Bronchial epithelial cell (primary cell): ENCODE measurements at regions not wholly inside any gene's neighbourhood (a gene's known extent, or its start where the extent isn't known, plus 50 kb on each side); places are given as distances from the start of the nearest gene placed in this dataset.

ENCODE experiments used
- DNase-seq: peaks from one replicate; pipeline ENCODE4 v3.0.0-alpha.2; 2010; ENCODE audit warnings: low read depth
- FAIRE-seq: peaks from 2 replicates; lab custom pipeline; 2011; peaks lifted over from hg19 to GRCh38; lab: Jason Lieb, UNC
- H3K27me3 ChIP-seq: 2 replicates; pipeline ENCODE4 v1.5.1; 2011; ENCODE audit warnings: low read length; ENCODE audit not compliant: control insufficient read depth, insufficient read depth
- H3K36me3 ChIP-seq: 2 replicates; pipeline ENCODE4 v1.5.1; 2011; ENCODE audit warnings: low read length; ENCODE audit not compliant: control insufficient read depth, insufficient read depth
- H3K4me3 ChIP-seq: 2 replicates; pipeline ENCODE4 v1.5.1; 2011; ENCODE audit warnings: mild to moderate bottlenecking, low read depth, low read length, control low read depth
- TF ChIP-seq, protein P1 (sequence below): IDR thresholded peaks from 2 replicates; pipeline ENCODE4 v1.5.1; 2011; ENCODE audit warnings: mild to moderate bottlenecking, moderate library complexity, low read length, control low read depth, inconsistent platforms; ENCODE audit not compliant: insufficient read depth, severe bottlenecking

DNA sequence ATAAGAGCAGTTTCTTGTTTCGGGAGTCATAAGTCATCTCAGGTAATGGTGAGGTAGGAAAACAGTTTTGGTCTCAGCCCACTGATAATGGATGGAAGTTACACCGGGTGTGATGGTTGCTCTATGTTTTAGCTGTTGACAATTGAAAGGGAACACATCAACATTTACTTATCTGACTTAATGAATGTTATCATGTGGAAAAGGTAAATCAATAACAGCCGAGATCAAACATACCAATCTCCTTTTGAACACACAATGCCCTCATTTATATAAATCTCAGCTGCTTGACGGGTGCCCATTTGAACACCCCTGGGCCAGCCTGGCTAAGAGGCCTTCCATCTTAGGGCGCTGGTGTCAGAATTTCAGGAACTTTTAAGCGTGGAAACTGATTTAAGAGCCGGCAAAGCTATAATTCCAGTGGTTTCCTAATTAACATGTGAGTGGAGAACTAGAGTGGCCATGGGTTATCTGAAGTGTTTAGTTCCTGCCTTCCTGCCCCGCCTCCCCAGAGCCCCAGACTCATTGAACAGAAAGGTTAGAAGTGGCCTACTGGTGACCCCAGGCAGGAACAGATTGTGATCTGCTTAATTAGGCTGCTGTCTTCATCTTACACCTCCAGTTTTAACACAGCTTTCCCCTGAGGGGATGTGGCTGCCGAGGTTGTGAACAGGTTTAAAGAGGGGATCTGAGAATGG, 572.7 kb downstream of the FGF9 start:
- Histone ChIP-seq H3K36me3 (no peaks in the 10 kb centered on the region), H3K4me3 (no peak overlapping the region), H3K27me3 (no peaks in the 10 kb centered on the region)
- TF ChIP-seq, protein P1, sequence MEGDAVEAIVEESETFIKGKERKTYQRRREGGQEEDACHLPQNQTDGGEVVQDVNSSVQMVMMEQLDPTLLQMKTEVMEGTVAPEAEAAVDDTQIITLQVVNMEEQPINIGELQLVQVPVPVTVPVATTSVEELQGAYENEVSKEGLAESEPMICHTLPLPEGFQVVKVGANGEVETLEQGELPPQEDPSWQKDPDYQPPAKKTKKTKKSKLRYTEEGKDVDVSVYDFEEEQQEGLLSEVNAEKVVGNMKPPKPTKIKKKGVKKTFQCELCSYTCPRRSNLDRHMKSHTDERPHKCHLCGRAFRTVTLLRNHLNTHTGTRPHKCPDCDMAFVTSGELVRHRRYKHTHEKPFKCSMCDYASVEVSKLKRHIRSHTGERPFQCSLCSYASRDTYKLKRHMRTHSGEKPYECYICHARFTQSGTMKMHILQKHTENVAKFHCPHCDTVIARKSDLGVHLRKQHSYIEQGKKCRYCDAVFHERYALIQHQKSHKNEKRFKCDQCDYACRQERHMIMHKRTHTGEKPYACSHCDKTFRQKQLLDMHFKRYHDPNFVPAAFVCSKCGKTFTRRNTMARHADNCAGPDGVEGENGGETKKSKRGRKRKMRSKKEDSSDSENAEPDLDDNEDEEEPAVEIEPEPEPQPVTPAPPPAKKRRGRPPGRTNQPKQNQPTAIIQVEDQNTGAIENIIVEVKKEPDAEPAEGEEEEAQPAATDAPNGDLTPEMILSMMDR: no peak
- FAIRE-seq (no peak), DNase-seq (no peak)

DNA sequence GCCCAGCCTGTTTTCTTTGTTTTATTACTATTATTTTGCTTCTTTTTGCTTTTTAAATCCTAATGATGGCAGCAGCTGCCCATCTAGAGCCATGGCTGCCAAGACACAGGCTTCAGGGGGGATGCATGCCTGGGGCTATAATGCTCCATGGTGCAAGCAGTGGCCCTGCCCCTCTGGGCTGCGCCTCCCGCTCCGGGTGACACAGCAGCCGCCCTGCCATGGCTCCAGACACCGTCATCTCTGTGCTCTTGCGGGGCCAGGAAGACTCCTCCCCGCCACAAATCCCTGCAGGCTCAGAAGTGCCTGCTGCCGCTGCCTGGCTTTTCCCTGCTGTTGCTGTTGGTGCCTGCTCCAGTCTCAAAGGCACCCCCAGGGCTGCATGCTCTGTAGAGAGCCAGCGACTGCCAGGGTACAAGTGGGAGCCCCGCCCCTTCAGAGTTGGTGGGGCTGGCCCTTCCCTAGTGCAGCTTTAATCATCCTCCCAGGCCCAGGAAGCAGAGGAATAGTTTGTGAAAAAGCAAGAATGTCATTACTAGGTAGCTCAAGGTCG, 581.5 kb downstream of the FGF9 start:
- Histone ChIP-seq H3K4me3 (no peak overlapping the region), H3K36me3 (no peaks in the 10 kb centered on the region), H3K27me3 (no peaks in the 10 kb centered on the region)
- DNase-seq (no peak), FAIRE-seq (no peak)
- TF ChIP-seq, protein P1: no peak

DNA sequence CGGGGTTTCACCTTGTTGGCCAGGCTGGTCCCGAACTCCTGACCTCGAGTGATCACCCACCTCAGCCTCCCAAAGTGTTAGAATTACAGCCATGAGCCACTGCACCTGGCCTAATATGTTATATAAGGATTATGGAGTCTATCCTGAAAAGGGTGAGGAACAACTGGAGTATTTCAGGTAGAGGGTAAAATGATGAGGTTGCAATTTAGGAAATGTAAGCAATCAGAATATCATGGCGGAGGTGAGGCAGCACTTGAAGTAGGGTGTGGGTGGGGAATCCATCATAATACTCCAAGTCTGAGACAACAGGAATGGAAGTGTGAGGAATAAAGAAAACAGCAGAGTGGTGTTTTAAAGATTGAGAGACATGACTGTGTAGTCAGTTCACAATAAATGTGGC, 582.2 kb downstream of the FGF9 start:
- Histone ChIP-seq H3K4me3 (no peak overlapping the region), H3K27me3 (no peaks in the 10 kb centered on the region), H3K36me3 (no peaks in the 10 kb centered on the region)
- no peak for FAIRE-seq
- TF ChIP-seq, protein P1: no peak
- no peak for DNase-seq

- H3K36me3 ChIP-seq: no peaks in the 10 kb centered on the region
- no peaks in the 10 kb centered on the region for H3K27me3 ChIP-seq
- no peak for DNase-seq
- TF ChIP-seq, protein P1: no peak
- FAIRE-seq: no peak
- H3K4me3 ChIP-seq: no peak overlapping the region
These were observed 585.3 kb downstream of the FGF9 start for GRCh38 chr13:22256111-22256639.

- H3K27me3 ChIP-seq: no peaks in the 10 kb centered on the region
- H3K36me3 ChIP-seq: no peaks in the 10 kb centered on the region
- FAIRE-seq (peak; percentile 50), DNase-seq (no peak)
- TF ChIP-seq, protein P1: no peak
- no peak overlapping the region for H3K4me3 ChIP-seq
These were observed 591.4 kb downstream of the FGF9 start for GRCh38 chr13:22262001-22262885.
